H54 (cell line): ENCODE measurements at regions not wholly inside any gene's neighbourhood (a gene's known extent, or its start where the extent isn't known, plus 50 kb on each side); places are given as distances from the start of the nearest gene placed in this dataset.
"Not testable (repeated sequence)": the region's sequence is repeated elsewhere in the genome, so short reads cannot be mapped to it uniquely, and the experiment has no call there.

ENCODE experiments used
- DNase-seq: peaks from one replicate; pipeline ENCODE4 v3.0.0; 2011; ENCODE audit warnings: low spot score, mixed read lengths; ENCODE audit not compliant: insufficient read length
- FAIRE-seq: peaks from 3 replicates; lab custom pipeline; 2011; peaks lifted over from hg19 to GRCh38; lab: Jason Lieb, UNC
- POLR2A ChIP-seq: IDR thresholded peaks from 2 replicates; pipeline ENCODE4 v1.6.1; 2011; ENCODE audit warnings: low read depth, mild to moderate bottlenecking, low read length

- no peak for DNase-seq
These were observed 627.4 kb upstream of the ADGRB3 start for GRCh38 chr6:68007717-68008116.

GRCh38 chr6:67986694-67987232, 648.3 kb upstream of the ADGRB3 start:
- no peak for DNase-seq
- TF ChIP-seq POLR2A: no peak

More at GRCh38 chr6:68007717-68008116, 627.4 kb upstream of the ADGRB3 start:
- no peak for TF ChIP-seq POLR2A
- FAIRE-seq: no peak

GRCh38 chr6:67976486-67976885, 658.6 kb upstream of the ADGRB3 start:
- TF ChIP-seq POLR2A: no peak
- no peak for FAIRE-seq

More at GRCh38 chr6:67986694-67987232, 648.3 kb upstream of the ADGRB3 start:
- no peak for FAIRE-seq

GRCh38 chr6:67974931-67975330, 660.2 kb upstream of the ADGRB3 start:
- FAIRE-seq (no peak), DNase-seq (no peak)
- no peak for TF ChIP-seq POLR2A

More at GRCh38 chr6:67976486-67976885, 658.6 kb upstream of the ADGRB3 start:
- no peak for DNase-seq

- no peak for TF ChIP-seq POLR2A
These were observed 663.3 kb upstream of the ADGRB3 start for GRCh38 chr6:67971812-67972211.

GRCh38 chr6:67966830-67967229, 668.3 kb upstream of the ADGRB3 start:
- FAIRE-seq (peak; percentile 41), DNase-seq (no peak)
- TF ChIP-seq POLR2A: no peak

More at GRCh38 chr6:67971812-67972211, 663.3 kb upstream of the ADGRB3 start:
- DNase-seq: no peak
- FAIRE-seq: no peak

GRCh38 chr6:67956352-67956751, 678.7 kb upstream of the ADGRB3 start:
- TF ChIP-seq POLR2A: no peak
- DNase-seq (no peak), FAIRE-seq (no peak)

- no peak for TF ChIP-seq POLR2A
- DNase-seq: no peak
- no peak for FAIRE-seq
These were observed 682.1 kb upstream of the ADGRB3 start for GRCh38 chr6:67952948-67953347.

GRCh38 chr6:67952121-67952520, 683.0 kb upstream of the ADGRB3 start:
- DNase-seq: no peak
- no peak for TF ChIP-seq POLR2A

GRCh38 chr6:67947762-67948161, 687.3 kb upstream of the ADGRB3 start:
- FAIRE-seq, DNase-seq: not testable (repeated sequence)

More at GRCh38 chr6:67952121-67952520, 683.0 kb upstream of the ADGRB3 start:
- peak; percentile 50 for FAIRE-seq

- DNase-seq (no peak), FAIRE-seq (no peak)
- no peak for TF ChIP-seq POLR2A
These were observed 699.1 kb upstream of the ADGRB3 start for GRCh38 chr6:67935976-67936477.

- DNase-seq: no peak
- no peak for TF ChIP-seq POLR2A
- peak; percentile 58 for FAIRE-seq
These were observed 701.8 kb upstream of the ADGRB3 start for GRCh38 chr6:67933278-67933677.

- FAIRE-seq, DNase-seq: not testable (repeated sequence)
These were observed 712.5 kb upstream of the ADGRB3 start for GRCh38 chr6:67922588-67922987.

GRCh38 chr6:67920040-67920439, 715.0 kb upstream of the ADGRB3 start:
- FAIRE-seq: not testable (repeated sequence)

GRCh38 chr6:67916399-67916798, 718.7 kb upstream of the ADGRB3 start:
- peak; percentile 43 for FAIRE-seq
- DNase-seq: no peak
- no peak for TF ChIP-seq POLR2A

More at GRCh38 chr6:67920040-67920439, 715.0 kb upstream of the ADGRB3 start:
- DNase-seq: not testable (repeated sequence)

GRCh38 chr6:67914419-67914818, 720.7 kb upstream of the ADGRB3 start:
- no peak for TF ChIP-seq POLR2A
- FAIRE-seq (peak; percentile 20), DNase-seq (no peak)
